ENCODE measurements at regions not wholly inside any gene's neighbourhood (a gene's known extent, or its start where the extent isn't known, plus 50 kb on each side); places are given as distances from the start of the nearest gene placed in this dataset.

GRCh38 chr12:43078976-43079375 is 473.0 kb downstream of the ADAMTS20 start:
- TF ChIP-seq, protein P1, sequence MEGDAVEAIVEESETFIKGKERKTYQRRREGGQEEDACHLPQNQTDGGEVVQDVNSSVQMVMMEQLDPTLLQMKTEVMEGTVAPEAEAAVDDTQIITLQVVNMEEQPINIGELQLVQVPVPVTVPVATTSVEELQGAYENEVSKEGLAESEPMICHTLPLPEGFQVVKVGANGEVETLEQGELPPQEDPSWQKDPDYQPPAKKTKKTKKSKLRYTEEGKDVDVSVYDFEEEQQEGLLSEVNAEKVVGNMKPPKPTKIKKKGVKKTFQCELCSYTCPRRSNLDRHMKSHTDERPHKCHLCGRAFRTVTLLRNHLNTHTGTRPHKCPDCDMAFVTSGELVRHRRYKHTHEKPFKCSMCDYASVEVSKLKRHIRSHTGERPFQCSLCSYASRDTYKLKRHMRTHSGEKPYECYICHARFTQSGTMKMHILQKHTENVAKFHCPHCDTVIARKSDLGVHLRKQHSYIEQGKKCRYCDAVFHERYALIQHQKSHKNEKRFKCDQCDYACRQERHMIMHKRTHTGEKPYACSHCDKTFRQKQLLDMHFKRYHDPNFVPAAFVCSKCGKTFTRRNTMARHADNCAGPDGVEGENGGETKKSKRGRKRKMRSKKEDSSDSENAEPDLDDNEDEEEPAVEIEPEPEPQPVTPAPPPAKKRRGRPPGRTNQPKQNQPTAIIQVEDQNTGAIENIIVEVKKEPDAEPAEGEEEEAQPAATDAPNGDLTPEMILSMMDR (conservative IDR thresholded peaks at IDR 0.05; ENCODE audit: low read depth, low read length): no peak
- no peak for TF ChIP-seq EZH2 (IDR thresholded peaks at IDR 0.05; ENCODE audit: low read length, unreplicated experiment)

Data from PC-3 (cell line).